ENCODE measurements at regions not wholly inside any gene's neighbourhood (a gene's known extent, or its start where the extent isn't known, plus 50 kb on each side); places are given as distances from the start of the nearest gene placed in this dataset.

- H4K91ac ChIP-seq (ENCODE audit: insufficient read length, low read depth, low read length) = no peak overlapping the region
- no peaks in the 10 kb centered on the region; the same call in 1 of the 2 replicates for H3K4me1 ChIP-seq (ENCODE audit: insufficient read depth, low read length)
- whole genome bisulfite sequencing (ENCODE audit: extremely low coverage, insufficient read length, low lambda C conversion rate) = no CpG with 5 or more reads among the region's 2 CpGs
- H2BK20ac ChIP-seq (ENCODE audit: low read depth, low read length, poor library complexity, severe bottlenecking) = no peak overlapping the region
- H2BK12ac ChIP-seq (ENCODE audit: insufficient read length, low read depth, low read length) = no peak overlapping the region
- H3K27ac ChIP-seq (ENCODE audit: insufficient read length, low read depth, low read length) = no peak overlapping the region
- H3K79me1 ChIP-seq (ENCODE audit: insufficient read depth, low read depth, low read length, poor library complexity, severe bottlenecking) = no peaks in the 10 kb centered on the region
- H3K56ac ChIP-seq (ENCODE audit: insufficient read length, low read depth, low read length) = no peak overlapping the region
- no peaks in the 10 kb centered on the region for H3K9me3 ChIP-seq (ENCODE audit: control insufficient read depth, low read depth, low read length)
- H4K5ac ChIP-seq (ENCODE audit: insufficient read length, low read depth, low read length) = no peak overlapping the region
- H4K8ac ChIP-seq (replicated peaks; ENCODE audit: insufficient read length, low read depth, low read length) = no peak overlapping the region
- no peak overlapping the region for H3K23ac ChIP-seq (ENCODE audit: insufficient read length, low read depth, low read length)
- H3K27me3 Mint-ChIP-seq (ENCODE audit: low read depth) = no peaks in the 10 kb centered on the region
- H3K79me2 ChIP-seq (ENCODE audit: insufficient read depth, low read length) = no peaks in the 10 kb centered on the region
- H3K4me2 ChIP-seq (ENCODE audit: insufficient read depth, insufficient read length, low read length) = no peak overlapping the region
- no peak overlapping the region for H3K14ac ChIP-seq (ENCODE audit: insufficient read depth, low read length)
- no peak overlapping the region for H2AFZ ChIP-seq (ENCODE audit: low read length)
- no peaks in the 10 kb centered on the region for H3K23me2 ChIP-seq (ENCODE audit: insufficient read length, low read depth, low read length, poor library complexity, severe bottlenecking)
- no peaks in the 10 kb centered on the region for H4K20me1 ChIP-seq (ENCODE audit: control insufficient read depth, insufficient read depth, insufficient read length)
- peaks cover 0 to 9% (median 0%) of the 10 kb centered on the region in 3 experiments; a peak in 2 of 7 replicates for H3K36me3 Mint-ChIP-seq (ENCODE audit: insufficient read depth in 1 of 3, low read depth in 3 of 3)
- no peak overlapping the region for H3K18ac ChIP-seq (ENCODE audit: insufficient read length, low read depth, low read length)
- H3K4me3 Mint-ChIP-seq = no peak overlapping the region
- H3K4ac ChIP-seq (ENCODE audit: low read depth, low read length) = no peak overlapping the region
- no peaks in the 10 kb centered on the region for H3K27me3 ChIP-seq (ENCODE audit: insufficient read depth, low read length)
- no peak overlapping the region for H2BK5ac ChIP-seq (ENCODE audit: insufficient read length, low read length)
- H2BK120ac ChIP-seq (ENCODE audit: low read depth, low read length, poor library complexity, severe bottlenecking) = no peak overlapping the region
- H3K4me1 Mint-ChIP-seq = peaks cover 14 to 17% of the 10 kb centered on the region in 2 experiments
- peaks cover 0 to 3% of the 10 kb centered on the region in 2 experiments; a peak in 2 of 5 replicates for H3K9me3 Mint-ChIP-seq
- no peak overlapping the region for H3K9ac ChIP-seq (ENCODE audit: extremely low read depth, insufficient read length, low read length)
- DNase-seq = no peak
- no peak overlapping the region for H2AK5ac ChIP-seq (ENCODE audit: insufficient read length, low read length)
- H3K27ac Mint-ChIP-seq = no peak overlapping the region
- no peak for TF ChIP-seq CTCF (conservative IDR thresholded peaks at IDR 0.05)
- H3T11ph ChIP-seq (ENCODE audit: low read length) = no peak overlapping the region
- no peak overlapping the region for H2BK15ac ChIP-seq (ENCODE audit: low read depth, low read length)
These were observed 222.2 kb upstream of the GADL1 start for GRCh38 chr3:31116651-31117050.
